GM13976 (cell line): ENCODE measurements at regions not wholly inside any gene's neighbourhood (a gene's known extent, or its start where the extent isn't known, plus 50 kb on each side); places are given as distances from the start of the nearest gene placed in this dataset.

Source experiments
- DNase-seq: peaks from one replicate; pipeline ENCODE4 v3.0.0; 2012; ENCODE audit warnings: low spot score
- in situ Hi-C: fragments of 300-500 bp; cut with MboI; formaldehyde crosslinking; loops from one replicate; pipeline ENCODE4 v1.12.0; 2022; ENCODE audit warnings: low sequenced_read_pairs, mixed read lengths, inconsistent platforms; ENCODE audit not compliant: unreplicated experiment
- TF ChIP-seq, protein P1 (sequence below): IDR thresholded peaks from 2 replicates; pipeline ENCODE4 v1.5.1; 2012; ENCODE audit warnings: borderline replicate concordance, mild to moderate bottlenecking; ENCODE audit not compliant: insufficient read depth; ENCODE audit errors: extremely low read depth, missing control alignments, control extremely low read depth

DNA sequence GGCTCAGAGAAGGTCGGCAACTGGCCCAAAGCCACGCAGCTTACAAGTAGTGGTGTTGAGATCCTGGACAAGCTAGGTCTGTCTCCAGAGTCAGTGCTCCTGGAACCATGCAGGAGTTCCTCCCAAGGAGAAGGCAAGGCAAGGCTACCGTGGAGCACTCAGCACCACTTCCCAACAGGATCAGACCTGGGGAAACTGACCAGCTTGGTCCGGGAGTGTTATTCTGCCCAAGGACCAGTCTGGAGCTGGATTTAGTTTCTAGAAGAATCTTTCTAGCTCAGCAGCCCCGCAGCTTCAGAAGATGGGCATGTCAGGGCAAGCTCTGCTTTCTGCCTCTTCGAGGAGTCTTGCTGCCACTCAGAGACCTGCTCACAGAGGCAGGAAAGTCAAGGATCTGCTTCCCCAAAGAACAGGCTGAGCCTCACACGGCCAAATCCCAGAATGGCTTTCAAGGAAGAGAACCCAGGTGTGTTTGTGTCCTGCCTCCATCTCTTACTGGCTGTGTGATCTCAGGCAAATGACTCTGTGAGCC, 302.8 kb downstream of the MATN1 start:
- in situ Hi-C loops: no loop called here

DNA sequence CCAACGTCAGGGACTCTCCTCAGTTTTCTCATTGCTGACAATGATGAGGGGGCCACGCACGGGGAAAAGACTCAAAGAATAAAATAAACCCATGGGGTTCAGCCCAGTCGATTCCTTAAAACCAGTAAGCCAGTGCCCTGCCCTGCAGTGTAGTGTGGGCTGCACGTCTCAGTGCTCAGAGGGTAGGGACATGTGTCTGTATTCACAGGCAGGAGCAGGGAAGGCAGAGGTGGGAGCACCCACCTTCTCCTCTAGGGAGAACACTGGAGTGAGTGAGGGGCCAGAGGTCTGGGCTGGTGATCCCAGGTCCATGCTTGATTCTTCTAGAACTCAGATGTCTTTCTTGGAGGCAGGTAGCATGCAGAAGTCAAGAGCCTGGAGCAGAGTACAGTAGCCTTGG, 303.6 kb downstream of the MATN1 start:
- DNase-seq: no peak
- TF ChIP-seq, protein P1, sequence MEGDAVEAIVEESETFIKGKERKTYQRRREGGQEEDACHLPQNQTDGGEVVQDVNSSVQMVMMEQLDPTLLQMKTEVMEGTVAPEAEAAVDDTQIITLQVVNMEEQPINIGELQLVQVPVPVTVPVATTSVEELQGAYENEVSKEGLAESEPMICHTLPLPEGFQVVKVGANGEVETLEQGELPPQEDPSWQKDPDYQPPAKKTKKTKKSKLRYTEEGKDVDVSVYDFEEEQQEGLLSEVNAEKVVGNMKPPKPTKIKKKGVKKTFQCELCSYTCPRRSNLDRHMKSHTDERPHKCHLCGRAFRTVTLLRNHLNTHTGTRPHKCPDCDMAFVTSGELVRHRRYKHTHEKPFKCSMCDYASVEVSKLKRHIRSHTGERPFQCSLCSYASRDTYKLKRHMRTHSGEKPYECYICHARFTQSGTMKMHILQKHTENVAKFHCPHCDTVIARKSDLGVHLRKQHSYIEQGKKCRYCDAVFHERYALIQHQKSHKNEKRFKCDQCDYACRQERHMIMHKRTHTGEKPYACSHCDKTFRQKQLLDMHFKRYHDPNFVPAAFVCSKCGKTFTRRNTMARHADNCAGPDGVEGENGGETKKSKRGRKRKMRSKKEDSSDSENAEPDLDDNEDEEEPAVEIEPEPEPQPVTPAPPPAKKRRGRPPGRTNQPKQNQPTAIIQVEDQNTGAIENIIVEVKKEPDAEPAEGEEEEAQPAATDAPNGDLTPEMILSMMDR: no peak
- in situ Hi-C loops: no loop called here

More for the DNA sequence above, 302.8 kb downstream of the MATN1 start:
- TF ChIP-seq, protein P1: no peak
- peak; percentile 4 for DNase-seq

DNA sequence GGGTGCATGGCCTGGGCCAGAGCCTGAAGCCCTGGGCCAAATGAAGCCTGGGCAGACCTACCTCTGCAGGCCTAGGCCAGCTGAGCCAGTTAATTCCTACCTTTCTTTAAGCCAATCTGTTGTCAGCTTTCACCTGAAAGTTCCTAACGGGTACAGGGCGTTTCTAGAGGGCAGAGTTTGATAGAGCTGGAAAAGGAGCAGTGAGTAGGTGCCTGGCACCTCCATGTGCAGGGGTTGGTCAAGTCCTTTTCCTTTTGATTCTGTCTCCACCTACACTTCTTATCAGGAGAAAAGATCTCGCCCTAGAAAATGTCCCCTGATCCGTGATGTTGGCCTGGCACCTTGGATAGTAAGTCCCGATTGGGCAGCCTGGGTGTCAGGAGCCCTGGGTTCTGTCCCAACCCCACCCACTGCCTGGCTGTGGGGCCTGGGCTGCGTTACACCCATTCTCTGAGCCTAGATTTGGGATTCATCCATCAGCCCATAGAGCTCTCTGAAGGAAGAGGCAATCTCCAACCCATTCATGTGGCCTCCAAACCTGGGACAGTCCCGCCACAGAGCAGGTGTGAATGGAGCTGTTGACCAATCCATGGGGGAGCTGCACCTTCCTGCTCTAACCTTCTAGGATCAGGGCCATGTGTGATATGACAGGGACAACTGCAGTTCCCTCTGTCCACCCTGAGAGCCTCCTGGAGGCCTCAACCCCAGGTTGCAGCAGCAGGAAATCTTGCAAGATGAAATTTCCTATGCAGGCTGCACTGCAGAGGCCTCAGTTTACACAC, 304.3 kb downstream of the MATN1 start:
- DNase-seq: no peak
- in situ Hi-C loops: no loop called here
- TF ChIP-seq, protein P1: no peak

DNA sequence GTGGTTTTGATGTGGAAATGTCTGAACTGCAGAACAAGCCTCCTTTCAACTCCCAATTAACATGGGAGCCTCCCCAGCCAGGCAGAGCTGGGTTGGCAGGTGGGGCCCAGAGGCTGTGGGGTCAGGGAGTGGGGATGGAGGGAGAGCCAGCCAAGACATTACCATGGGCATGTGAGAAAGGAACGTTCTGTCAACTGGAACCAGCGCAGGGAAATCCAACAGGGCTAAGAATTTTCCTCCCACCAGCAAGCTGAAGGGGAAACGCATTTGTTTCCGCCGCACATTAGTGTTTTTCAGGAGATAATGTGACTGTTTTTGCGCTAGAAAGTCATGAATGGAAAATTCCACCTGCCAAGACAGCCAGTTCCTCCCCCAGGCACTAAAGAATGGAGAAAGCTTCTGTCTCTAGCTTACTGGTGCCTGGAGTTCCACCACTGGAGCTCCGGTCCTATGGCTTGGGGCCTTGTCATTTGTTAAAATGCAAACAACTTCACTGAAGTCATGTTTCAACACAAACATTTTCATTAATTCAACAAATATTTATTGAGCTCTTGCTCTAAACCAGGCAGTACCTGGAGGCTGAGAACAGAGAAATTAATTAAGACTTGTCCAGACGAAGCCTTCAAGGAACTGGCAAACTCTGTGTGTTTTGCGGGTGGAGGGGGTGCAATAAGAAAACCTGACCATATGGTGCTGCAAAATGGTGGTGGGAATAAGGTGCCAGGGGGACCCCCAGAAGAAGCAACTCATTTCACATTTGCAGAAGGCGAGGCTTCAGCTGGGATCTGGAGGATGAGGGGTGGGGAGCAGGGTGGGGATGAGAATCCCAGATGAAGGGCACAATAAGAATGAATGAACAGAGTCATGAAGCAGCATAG, 305.1 kb downstream of the MATN1 start:
- DNase-seq: peak; percentile 9
- in situ Hi-C loops: no loop called here
- TF ChIP-seq, protein P1: no peak

DNA sequence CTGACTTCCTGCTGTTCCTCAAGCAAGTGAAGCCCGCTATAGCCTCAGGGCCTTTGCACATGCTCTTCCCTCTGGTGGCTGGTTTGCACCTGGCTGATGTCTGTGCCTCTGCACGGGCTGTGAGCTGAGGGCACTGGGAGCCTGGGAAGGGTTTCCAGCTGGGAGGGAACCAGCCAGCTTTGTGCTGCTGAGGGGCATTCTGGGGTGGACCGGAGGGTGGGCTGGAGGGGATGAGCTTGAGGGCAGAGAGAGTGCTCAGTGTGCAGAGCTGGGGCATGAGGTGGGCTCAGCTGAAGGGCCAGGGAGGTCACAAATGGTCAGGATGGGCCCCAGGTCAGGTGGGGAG, 305.7 kb downstream of the MATN1 start:
- in situ Hi-C loops: no loop called here
- TF ChIP-seq, protein P1: no peak
- no peak for DNase-seq

DNA sequence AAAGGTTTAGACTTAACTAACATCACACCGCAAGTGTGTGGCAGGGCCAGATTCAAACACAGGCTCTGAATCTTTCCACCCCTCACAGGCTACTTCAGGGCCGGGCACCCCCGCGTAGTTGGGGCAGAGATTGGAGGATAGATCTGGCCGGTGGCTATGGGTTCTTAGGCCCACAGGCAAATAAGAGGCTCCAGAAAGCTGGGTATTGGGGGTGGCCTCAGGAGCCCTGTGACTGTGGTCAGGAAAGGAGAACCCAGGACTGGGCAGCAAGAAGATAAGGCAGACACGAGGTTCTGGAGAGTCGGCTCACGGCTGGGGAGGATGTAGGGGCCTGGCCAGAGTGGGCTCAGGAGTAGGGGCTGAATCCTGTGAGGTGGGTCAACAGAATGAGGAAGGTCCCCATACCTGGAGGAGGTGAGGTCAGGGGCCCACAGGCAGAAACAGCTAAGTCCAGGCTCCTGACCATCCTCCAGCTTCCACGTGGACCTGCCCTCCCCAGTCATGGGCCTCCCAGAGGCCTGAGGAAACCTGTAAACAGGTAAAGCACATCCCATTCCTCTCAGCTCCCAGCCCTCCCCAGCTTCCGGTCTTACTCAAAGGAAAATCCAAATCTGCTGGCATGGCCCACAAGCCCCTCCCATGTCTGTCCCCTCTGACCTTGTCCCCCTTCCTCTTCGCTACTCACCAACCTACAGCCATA, 306.2 kb downstream of the MATN1 start:
- TF ChIP-seq, protein P1: no peak
- DNase-seq: peak; percentile 12
- in situ Hi-C loops: no loop called here
